ENCODE measurements at regions not wholly inside any gene's neighbourhood (a gene's known extent, or its start where the extent isn't known, plus 50 kb on each side); places are given as distances from the start of the nearest gene placed in this dataset.
"Not testable (repeated sequence)": the region's sequence is repeated elsewhere in the genome, so short reads cannot be mapped to it uniquely, and the experiment has no call there.

DNA sequence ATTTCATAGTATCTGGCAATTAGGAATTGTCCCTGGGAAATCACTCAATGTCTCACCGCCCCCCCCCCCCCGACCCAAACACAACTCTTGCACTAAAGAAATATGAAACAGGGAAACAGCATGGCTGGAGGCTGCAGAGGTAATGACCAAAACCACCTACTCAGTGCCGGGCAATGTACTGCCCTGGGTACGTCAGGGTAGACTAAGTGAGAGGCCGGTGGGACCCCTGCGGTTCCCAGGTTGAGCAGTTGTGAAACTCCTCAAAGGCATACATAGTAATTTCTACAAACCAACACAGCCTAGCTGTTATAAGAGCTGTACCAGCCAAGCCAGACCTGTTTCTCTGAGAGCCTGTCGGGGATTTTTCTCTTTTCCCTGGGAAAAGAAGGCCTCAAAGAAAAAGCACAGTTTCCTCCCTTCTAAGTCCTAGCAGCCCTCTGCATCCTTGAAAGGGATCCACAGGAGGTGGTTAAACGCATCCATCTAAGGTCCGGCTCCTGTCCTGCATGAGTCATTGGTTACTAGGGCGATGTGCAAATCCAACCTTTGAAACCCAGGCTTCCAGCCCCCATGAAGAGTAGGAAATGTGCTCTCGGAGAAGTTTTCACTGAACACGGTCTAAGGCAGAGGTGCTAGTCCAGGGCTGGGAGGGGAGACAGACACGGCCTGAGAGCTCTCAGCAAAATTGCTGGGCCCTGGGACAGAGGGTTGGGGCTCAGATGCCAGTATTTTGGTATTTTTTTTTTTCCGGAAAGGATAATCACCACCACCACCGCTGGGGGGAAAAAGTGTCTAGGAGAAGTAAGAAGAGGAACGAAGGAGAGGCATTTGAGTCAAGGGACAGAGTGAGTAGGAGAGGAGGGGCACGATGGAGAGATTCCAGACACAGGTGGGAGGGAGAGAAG, 172.8 kb downstream of the ATP6V0E2 start:
- DNase-seq (ENCODE audit: low read depth), result not testable (repeated sequence)

DNA sequence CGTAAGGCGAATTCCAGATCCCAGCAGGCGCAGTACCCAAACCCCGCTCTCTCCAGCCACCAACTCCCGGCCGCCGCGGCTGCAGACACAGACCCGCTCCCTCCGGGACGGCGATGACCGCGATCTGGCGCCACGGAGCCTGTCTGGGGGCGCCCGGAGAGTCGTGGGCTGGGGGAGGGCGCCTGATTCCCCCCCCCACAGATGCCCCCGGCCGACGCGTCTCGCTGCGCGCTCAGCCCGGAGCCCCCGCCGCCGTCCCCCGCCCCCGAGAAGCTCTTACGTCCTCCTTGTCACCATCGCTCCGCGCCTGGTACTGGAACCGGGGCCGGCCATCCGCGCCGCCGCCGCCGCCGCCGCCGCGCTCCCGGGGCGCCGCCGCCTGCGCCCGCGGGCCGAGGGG, 173.6 kb downstream of the ATP6V0E2 start:
- not testable (repeated sequence) for DNase-seq (ENCODE audit: low read depth)

DNA sequence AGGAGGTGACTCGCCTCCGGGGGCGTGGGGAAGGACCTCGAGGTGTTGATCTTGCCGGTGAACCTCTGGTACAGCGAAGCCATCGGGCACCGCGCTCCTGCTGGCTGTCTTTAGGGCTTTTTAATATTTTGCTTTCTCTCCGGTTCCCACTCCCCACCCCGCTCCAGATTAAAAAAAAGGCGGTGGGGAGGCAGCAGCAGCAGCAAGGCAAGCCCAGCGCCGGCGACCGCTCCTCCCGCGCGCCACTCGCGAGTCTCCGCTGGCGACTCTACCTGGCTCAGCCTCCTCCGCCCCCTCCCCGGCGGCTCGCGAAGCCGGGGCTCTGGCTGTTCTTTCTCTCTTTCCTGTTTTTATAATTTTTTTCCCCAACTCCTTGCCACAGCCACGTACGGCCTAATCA, 174.0 kb downstream of the ATP6V0E2 start:
- DNase-seq (ENCODE audit: low read depth), result not testable (repeated sequence)

DNA sequence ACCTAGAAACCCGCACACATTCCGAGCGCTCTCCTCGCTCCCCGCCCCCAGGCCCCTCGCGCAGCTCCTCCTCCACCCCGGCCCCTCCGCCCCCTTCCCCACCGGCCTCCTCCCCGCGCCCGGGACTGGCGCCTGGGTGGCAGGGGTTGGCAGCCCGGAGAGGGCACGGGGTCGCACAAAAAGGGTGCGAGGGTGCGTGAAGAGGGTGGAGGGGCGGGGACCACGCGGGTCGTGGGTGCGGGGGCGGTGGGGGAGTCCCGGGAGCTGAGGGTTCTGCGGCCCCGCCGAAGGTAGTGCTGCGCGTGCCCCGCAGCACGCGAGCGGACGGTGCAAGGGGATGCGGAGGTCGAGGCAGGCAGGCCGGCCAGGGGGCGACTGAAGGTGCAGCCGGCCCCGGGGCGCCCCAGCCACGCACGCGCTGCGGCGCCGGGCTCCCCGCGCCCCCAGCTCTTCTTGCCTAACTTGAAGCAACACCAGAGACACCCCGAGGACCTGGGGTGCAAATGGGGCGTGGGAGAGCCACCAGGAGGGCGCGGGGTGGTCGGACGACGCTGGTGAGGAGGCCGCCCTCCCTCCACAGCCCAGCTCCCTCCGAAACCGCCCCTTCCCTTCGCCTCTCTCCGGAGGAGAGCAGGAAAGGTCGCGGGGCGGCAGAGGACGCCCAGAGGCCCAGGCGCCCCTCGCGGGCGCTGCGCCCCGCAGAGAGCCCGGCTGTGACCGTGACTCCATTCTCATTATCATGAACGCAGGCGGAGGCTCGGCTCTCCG, 174.7 kb downstream of the ATP6V0E2 start:
- not testable (repeated sequence) for DNase-seq (ENCODE audit: low read depth)

DNA sequence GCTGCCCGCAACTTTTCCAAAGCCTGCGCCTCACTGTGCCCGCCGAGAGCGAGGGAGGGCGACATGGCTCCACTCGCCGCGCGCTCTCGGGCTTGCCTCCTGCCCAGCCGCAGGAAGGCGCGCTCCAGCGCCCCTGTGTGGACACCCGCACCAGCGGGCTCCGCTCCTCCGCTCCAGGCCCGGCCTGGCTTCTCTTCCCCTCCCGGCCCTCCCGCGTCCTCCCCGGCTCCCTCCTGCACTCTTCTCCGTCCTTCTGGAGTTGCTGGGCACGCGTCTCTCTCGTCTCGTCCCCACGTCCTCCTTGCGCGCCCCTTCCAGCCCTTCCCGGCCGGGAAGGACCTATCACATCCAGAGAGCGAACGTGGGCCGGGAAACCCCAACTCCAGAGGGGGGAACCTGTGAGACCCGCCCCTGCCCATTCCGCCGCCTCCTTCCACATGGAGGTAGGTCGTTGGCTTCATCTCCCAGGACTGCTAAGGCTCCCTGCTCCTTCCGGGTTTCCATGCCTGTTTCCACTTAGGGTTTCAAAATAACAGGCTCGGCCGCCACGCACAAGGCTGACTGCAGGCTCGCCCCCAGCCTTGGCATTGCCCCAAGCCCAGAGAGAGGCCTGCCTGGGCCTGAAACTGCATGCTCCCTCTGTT, 175.4 kb downstream of the ATP6V0E2 start:
- not testable (repeated sequence) for DNase-seq (ENCODE audit: low read depth)

DNA sequence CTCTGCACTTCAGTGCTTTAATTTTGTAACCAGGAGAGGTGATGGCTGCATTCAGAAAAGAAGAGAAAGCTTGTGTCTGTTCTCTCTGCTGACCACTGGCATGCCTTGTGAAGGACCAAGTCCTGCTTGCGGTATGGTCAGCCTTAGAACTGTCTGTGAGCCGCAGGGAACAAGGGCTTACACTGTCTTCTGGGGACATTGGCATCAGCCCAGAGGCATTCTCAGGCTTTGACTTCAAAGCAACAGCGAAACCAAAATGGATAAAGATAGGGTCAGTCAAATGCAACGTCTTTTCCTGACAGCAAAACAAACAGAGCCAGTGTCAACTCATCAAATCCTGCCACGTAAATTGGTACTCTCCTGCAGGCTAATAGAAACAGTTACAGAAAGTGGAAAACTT, 179.6 kb downstream of the ATP6V0E2 start:
- not testable (repeated sequence) for DNase-seq (ENCODE audit: low read depth)

DNA sequence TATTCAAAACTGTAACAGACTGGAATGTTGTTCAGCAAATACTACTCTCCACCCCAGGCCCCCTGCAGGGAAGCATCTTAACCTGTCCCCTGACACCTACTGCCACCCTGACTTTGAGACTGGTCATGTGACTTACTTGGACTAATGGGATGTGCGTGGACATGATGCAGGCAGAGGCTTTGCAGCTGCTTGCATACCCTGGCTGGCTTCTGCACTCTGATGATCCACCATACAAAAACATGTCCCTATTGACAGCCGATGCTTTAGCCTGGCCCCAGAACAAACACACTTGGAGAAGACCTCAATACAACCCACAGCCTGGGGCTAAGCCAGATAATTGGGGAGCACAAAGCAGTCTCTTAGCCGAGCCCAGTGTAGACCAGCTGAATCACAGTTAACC, 180.5 kb downstream of the ATP6V0E2 start:
- DNase-seq (ENCODE audit: low read depth), result not testable (repeated sequence)

DNA sequence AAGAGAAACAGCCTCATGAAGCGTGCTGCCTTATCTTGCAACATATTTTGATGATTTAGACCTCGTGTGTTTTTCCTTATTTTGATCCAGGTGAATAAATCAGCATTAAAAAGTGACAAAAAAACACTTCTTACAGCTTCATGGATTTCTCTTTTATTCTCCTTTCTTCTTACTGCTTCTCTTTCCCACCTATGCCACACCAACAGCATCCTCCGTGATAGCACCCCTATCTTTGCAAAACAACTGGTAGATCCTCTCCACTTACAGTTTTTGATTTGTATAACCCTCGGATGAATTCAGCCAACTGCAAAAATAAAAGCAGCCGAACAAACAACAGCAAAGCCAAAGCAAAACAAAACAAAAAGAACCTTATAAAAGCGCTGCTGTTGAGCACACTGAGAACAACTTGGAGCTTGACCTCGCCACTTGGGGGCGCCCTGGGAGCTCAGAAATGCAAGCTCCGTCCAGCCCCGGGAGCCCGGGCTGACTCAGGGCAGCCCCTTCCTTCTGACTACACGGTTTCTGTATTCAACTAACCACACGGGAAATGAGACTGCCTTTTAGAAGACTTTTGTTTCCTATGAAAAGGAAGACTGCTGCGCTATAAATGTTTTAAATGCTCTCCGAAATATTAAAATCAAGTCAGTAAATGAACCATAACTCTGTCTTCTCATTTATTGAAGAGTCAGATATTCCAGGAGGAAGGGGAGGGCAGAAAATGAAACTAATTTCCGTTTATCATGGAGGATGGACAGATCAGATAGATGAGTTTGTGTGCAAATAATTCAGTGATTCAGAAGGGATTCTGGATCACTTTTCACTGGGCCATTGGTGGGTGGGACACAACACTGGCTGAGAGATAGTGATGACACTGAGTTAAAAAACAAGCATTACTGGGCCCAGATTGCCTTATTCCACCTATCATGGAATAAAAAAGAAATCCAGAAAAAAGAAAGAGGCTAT, 186.8 kb downstream of the ATP6V0E2 start:
- DNase-seq (ENCODE audit: low read depth), result peak; percentile 83

DNA sequence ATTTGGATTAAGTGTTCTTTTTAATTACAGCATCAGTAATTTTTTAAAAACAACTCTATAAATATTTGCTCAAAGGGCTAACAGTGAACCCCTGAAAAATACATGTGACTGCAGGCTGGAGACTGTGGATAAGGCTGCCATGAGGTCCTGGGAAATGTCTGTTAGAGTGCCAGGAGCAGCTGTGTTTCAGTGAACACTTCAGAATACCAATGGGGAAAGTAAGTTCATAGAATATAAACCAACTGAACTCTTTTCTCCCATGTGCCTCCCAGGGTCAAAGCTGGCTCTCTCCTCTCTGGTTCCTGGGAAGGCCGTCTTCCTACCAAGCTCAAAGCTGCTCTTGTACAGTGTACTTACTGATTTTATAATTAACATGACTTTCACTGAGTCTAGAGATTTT, 189.4 kb downstream of the ATP6V0E2 start:
- DNase-seq (ENCODE audit: low read depth), result not testable (repeated sequence)

DNA sequence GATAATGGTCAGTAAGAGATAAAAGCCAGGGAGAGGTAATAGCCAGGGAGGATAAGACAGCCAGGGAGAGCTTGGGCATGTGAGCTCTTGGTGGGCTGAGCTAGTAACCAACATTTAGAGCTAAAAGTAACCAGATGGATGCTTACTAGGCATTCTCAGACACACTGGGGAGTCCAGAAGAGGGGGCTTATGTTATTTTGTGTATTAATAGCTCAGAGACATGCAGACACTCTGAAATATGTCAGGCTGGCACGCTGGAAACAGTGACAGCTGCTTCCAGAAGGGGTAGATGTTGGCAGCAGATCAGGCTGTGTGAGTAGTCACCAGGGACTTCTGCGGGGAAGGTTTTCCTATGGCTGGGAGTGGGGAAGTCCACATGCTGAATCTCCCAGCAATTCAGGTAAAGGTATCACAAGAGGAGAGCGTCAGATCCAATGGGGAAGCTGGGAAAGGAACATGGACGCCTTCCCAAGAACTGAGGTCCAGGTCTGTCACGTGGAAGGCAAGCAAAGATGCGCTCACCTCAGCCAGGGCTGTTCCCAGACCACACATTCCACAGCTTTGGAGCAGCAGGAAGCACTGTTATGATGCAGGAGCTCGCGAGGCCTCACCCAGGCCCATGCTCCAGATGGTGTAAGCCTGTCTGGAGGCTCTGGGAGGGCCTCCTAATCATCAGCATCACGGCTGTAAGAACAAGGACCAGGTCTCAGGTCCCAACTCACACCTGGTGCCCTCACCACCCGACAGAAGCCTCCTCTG, 196.0 kb downstream of the ATP6V0E2 start:
- not testable (repeated sequence) for DNase-seq (ENCODE audit: low read depth)

DNA sequence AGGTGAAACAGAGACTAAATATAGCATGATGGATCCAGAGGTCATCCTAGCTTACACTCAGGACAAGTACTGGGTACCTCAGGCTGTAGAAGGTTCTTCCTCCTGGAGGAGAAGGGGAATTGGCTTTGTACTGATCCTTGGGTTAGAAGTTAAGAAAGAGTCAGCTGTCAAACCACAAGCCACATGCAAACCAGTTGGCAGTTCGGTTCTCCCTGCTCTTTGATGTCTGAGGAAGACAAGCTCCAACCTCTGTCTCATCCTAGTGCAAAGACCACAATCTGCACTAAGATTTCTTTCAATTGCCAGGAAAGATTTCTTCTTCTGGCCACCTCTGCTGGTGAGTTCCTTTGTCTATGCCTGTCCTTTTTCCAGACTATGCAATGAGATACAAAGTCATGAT, 203.8 kb downstream of the ATP6V0E2 start:
- DNase-seq (ENCODE audit: low read depth), result not testable (repeated sequence)

DNA sequence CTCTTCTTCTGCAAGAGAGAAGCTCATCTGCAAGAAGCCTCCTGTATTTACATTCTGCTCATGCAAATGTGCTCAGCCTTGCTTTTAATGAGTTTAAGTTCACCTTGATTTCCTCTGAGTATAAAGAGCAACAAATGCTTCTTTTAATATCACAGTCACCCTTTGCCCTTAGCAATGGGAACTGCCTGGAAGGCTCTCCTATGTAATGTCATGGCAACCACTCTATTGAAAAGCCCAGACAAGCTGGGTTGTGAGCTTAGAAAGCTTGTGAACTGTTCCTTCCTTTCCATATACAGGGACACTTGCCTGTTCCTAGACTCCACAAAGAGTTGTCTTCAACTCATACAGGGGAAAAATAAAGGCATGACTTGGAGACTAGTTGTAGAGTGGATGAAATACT, 208.1 kb downstream of the ATP6V0E2 start:
- not testable (repeated sequence) for DNase-seq (ENCODE audit: low read depth)

DNA sequence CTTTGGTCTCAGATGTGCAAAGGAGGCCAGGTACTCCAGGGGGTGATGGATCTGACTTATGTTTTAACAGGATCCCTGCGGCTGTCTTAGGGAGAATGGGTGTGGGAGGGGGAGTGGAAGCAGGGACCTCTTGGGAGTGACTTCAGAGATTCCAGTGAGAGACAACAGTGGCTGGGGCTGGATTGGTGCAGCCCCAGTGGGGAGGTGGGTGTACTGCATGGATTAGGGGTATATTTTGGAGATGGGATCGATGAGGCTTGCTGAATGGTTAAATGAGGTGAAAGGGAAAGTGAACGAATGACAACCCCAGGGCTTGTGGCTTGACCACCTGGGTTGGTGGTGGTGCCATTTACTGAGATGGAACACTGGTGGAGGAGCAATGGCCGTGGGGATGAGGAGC, 211.0 kb downstream of the ATP6V0E2 start:
- DNase-seq (ENCODE audit: low read depth), result not testable (repeated sequence)

DNA sequence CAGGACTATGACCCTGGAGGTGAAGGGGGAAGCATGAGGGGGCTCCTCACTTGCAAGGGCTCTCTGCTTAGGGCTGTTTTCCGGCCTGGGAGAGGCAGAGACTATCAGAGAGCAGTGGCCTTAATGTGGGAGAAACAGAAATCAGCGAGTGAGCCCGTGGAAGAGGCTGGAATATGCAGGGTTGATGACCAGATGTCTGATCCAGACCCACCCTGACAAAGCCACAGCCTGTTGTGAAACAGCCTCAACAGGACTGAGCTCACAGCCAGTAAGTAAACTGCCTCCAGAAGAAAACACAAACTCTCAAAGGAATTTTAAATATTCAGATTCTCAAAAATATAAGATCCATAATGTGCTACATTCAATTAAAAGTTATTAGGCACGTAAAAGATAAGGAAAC, 213.7 kb downstream of the ATP6V0E2 start:
- DNase-seq (ENCODE audit: low read depth), result not testable (repeated sequence)

DNA sequence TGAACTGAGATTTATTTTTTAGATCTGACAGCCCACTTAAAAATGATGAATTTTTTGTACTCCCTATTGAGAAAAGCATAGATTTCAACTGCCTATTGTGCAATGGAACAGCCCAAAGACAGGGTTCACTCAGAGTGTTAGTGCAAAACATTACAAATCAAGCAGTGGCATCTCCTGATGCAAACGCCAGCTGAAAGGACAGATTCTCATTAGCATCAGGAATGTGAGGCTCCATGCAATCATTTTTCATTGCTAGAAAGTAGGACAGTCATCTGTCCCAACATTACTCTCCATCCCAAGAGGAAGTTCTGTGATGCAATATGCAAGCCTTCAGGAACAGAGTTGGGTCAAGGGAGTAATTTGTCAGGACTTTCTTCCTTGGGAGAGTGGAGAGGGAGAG, 215.4 kb downstream of the ATP6V0E2 start:
- DNase-seq (ENCODE audit: low read depth), result not testable (repeated sequence)

DNA sequence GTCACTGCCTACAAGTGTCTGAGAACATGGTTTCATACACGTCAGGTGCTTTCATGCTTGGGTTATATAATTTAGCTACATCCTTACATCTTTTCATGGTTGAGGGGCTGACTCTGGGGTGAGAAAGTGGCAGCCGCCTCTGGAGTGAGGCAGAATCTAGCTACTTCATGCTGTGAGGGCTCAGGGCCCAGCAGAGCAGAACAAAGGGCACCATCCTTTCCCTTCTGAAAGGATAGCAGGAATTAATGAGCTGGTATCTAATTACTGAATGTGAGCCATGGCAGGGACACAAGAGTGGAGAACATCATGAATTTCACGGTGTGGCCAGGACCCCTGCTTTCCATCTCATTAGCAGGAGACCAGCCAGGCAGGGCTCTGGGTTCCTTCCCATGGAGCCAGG, 217.0 kb downstream of the ATP6V0E2 start:
- DNase-seq (ENCODE audit: low read depth), result not testable (repeated sequence)

DNA sequence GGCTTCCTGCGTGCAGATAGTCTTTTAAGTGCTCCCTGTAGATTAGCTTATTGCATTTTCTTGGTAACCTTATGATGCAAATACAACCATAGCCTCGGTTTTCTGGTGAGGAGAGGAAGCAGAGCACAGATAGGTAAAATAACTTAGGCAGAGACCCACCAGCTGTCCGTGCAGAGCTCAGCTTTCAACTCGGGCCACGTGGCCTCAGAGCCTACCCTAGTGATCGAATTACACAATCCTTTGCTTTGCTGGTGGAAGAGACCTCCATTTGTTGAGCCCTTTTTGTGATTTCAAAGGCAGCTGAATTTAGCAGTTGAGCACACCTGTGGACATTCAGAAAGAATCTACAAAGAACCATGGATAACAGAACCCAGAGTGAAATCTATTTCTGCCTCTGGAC, 220.1 kb downstream of the ATP6V0E2 start:
- not testable (repeated sequence) for DNase-seq (ENCODE audit: low read depth)

DNA sequence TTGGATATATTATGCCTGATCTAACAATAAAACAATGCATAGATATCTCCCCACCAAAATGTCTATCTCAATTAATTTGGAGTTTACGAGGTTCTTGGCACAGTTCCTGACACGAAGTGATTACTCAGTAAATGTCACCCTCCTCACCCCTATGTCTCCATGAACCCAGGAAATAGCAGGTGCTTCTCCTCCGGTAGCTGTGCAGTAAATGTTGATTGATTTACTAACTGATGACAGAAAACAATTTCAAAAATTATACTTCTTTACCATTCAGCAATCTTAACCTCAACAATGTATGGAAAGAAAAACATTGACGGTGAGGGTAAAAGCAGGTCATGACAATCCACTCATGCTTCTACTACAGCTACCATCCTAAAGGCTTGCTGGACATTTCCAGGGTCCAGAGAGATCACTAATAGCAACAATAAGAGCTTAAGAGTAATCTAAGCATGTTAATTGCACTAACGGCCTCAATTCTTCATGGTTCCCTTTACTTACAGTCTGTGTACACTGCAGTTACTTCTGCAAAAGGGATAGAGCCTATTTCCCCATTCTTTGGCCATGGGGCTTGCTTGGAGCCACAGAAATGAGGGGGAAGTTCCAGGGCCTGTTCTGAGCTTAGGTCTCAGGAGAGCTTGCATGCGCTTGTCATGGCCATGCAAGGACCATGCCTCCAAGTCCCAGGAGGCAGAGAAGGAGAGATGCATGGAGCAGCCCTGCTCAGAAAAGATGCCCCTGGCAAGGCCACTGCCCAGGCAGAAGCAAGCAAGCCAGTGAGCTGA, 222.6 kb downstream of the ATP6V0E2 start:
- DNase-seq (ENCODE audit: low read depth), result not testable (repeated sequence)

DNA sequence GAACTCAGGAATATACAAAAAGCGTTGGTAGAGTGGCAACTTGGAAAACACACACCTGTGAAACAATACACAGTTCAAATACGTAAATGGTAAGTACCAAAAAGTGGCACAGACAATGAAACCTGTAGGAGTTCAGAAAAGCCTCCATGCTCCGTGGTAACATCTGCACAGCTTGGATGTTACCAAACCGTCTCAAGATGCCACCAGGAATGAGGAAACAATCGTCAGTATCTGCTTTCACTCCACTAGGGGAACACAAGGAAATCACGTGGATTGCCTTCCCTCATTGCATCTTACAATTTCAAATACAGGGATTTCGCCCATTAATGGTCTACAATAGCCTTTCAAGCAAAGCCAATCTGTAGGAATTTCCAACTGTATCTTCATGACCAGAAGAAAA, 224.6 kb upstream of the LRRC61 start:
- DNase-seq (ENCODE audit: low read depth), result not testable (repeated sequence)

DNA sequence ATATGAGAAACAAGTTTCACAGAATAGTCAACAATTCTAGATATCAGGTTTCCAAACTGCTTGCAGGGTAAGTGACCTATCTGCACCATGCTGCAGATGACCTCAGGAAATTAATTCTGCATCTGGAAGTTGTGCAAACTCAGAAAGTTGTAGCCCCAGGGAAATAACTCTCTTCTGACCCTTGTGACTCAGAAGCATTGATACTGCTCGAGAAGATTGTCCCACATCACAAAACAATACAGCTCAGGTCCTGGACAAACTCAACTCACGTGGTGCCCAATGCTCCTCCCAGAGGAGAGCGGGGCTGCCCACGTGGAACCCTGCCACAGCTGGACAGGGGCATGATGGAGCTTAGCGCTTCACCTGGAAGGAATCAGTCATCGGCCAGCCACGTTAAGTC, 221.9 kb upstream of the LRRC61 start:
- not testable (repeated sequence) for DNase-seq (ENCODE audit: low read depth)
